Neutrophil (primary cell): ENCODE measurements at regions not wholly inside any gene's neighbourhood (a gene's known extent, or its start where the extent isn't known, plus 50 kb on each side); places are given as distances from the start of the nearest gene placed in this dataset.
"Not testable (repeated sequence)": the region's sequence is repeated elsewhere in the genome, so short reads cannot be mapped to it uniquely, and the experiment has no call there.

Source experiments
- H3K27ac ChIP-seq: fragments of 200-600 bp; sonication (generic); 2 replicates; pipeline ENCODE4 v1.5.1; 2016; ENCODE audit warnings: mild to moderate bottlenecking, moderate library complexity
- H3K27me3 ChIP-seq: fragments of 200-600 bp; sonication (generic); 2 replicates; pipeline ENCODE4 v1.6.0; 2016; ENCODE audit warnings: mild to moderate bottlenecking
- H3K36me3 ChIP-seq: fragments of 200-600 bp; sonication (generic); 2 replicates; pipeline ENCODE4 v1.5.1; 2017
- H3K4me1 ChIP-seq, 2 experiments: fragments of 200-600 bp in 1 of 2; sonication (generic) in 1 of 2; 1 replicate in 1 of 2; 2 replicates in 1 of 2; pipeline versions ENCODE4 v1.5.1 to v1.6.1; 2013 to 2016; ENCODE audit warnings: low read depth in 1 of 2, low read length in 1 of 2, mild to moderate bottlenecking in 1 of 2, moderate library complexity in 1 of 2; ENCODE audit not compliant: control insufficient read depth in 1 of 2, insufficient read depth in 1 of 2
- H3K4me3 ChIP-seq, 2 experiments: fragments of 200-600 bp in 1 of 2; sonication (generic) in 1 of 2; 1 replicate in 1 of 2; 2 replicates in 1 of 2; pipeline ENCODE4 v1.5.1; 2013 to 2016; ENCODE audit warnings: low read depth in 1 of 2, low read length in 1 of 2, mild to moderate bottlenecking in 1 of 2, moderate library complexity in 1 of 2
- H3K9me3 ChIP-seq: fragments of 200-600 bp; sonication (generic); 2 replicates; pipeline ENCODE4 v1.5.1; 2016
- CTCF ChIP-seq: fragments of 200-600 bp; sonication (generic); IDR thresholded peaks from 2 replicates; pipeline ENCODE4 v1.5.1; 2016; ENCODE audit warnings: antibody characterized with exemption

- Histone ChIP-seq H3K27ac (no peak overlapping the region), H3K4me3 (no peak overlapping the region), H3K27me3 (no peaks in the 10 kb centered on the region), H3K36me3 (no peaks in the 10 kb centered on the region), H3K4me1 (no peaks in the 10 kb centered on the region), H3K9me3 (no peaks in the 10 kb centered on the region)
- TF ChIP-seq CTCF: no peak
Observed at GRCh38 chr12:131192951-131193350, 239.2 kb downstream of the ADGRD1 start.

- Histone ChIP-seq H3K4me1 (no peaks in the 10 kb centered on the region), H3K27me3 (no peaks in the 10 kb centered on the region), H3K9me3 (no peaks in the 10 kb centered on the region), H3K27ac (no peak overlapping the region), H3K4me3 (no peak overlapping the region), H3K36me3 (no peaks in the 10 kb centered on the region)
- TF ChIP-seq CTCF: no peak
Observed at GRCh38 chr12:131194166-131194565, 240.5 kb downstream of the ADGRD1 start.

DNA sequence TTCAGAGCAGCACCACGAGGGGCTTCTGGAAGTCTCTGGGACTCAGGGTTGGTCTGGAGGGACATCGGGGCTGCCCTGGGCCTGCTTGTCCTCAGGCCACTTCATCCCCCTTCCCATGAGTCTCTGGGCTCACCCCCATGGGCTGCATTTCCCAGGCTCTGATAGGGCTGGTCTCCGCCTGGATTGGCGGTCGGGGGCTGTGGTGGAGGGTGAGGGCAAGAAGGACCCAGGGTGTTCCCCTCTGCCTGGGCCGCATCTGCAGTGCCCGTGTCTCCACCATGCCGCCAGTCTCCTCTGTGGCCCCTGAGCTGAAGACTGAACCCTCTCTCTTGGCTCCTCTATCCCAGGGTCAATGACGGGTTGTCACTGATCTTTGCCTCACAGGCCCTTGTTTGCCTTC is 242.1 kb downstream of the ADGRD1 start:
- H3K27me3 ChIP-seq: no peaks in the 10 kb centered on the region
- no peak for TF ChIP-seq CTCF
- H3K27ac ChIP-seq: no peak overlapping the region
- H3K36me3 ChIP-seq: no peaks in the 10 kb centered on the region
- H3K4me1 ChIP-seq: no peaks in the 10 kb centered on the region
- no peaks in the 10 kb centered on the region for H3K9me3 ChIP-seq
- no peak overlapping the region for H3K4me3 ChIP-seq

- Histone ChIP-seq H3K4me1 (no peaks in the 10 kb centered on the region), H3K4me3 (no peak overlapping the region), H3K9me3 (no peaks in the 10 kb centered on the region), H3K27me3 (no peaks in the 10 kb centered on the region), H3K27ac (no peak overlapping the region), H3K36me3 (no peaks in the 10 kb centered on the region)
- no peak for TF ChIP-seq CTCF
Observed at GRCh38 chr12:131196220-131196619, 242.5 kb downstream of the ADGRD1 start.

DNA sequence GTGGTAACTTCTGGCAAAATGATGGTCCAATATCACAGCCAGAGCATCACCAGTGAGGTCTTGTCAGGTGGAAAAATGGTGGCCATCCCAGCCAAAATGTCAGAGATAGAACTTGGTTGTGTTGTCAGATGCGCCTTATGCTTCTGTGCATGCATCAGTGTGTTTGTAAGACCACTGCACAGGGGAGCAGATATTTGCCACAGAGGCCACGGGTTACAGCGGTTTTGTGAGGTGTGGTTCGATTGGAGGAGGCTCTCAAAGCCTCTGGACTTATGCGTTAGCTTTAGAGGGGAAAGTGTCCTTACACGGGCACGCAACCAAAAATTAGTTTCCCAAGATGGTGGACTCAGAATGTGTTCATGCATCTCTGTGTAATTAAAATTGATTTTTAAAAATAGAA is 243.8 kb downstream of the ADGRD1 start:
- Histone ChIP-seq H3K36me3 (no peaks in the 10 kb centered on the region), H3K27ac (no peak overlapping the region), H3K4me1 (no peaks in the 10 kb centered on the region), H3K9me3 (no peaks in the 10 kb centered on the region), H3K4me3 (no peak overlapping the region), H3K27me3 (no peaks in the 10 kb centered on the region)
- TF ChIP-seq CTCF: no peak

DNA sequence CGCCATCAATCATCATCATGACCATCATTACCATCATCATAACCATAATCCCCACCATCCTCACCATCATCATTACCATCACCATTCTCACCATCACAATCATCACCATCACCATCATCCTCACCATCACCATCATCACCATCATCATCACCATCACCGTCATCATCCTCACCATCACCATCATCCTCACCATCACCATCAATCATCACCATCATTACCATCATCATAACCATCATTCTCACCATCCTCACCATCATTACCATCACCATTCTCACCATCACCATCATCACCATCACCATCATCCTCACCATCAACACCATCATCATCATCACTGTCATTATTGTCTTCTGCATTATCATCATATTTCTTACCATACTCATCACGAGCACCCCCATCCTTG is 245.5 kb downstream of the ADGRD1 start:
- no peak for TF ChIP-seq CTCF
- Histone ChIP-seq H3K27me3 (no peaks in the 10 kb centered on the region), H3K4me1 (no peaks in the 10 kb centered on the region), H3K36me3 (no peaks in the 10 kb centered on the region), H3K9me3 (no peaks in the 10 kb centered on the region), H3K4me3 (no peak overlapping the region), H3K27ac (no peak overlapping the region)

DNA sequence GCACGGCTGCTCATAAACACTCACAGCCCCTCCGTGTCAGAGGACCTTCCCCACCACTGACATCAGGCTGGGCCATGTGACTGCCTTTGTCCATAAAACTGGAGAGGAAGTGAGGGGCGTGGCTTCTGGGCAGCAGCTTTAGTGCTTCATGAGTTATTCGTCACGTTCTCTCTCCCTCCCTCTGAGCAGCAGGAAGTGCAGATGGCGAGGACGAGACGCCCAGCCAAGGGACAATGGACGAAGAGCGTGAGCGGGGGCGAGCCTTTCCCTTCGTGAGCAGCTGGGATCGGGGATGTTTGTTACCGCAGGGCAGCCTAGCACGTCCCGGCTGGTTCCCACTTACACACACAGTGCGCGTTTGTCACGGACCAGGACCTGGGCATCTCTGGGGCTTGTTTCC is 248.2 kb downstream of the ADGRD1 start:
- H3K36me3 ChIP-seq, H3K9me3 ChIP-seq, H3K27me3 ChIP-seq, H3K4me1 ChIP-seq, H3K27ac ChIP-seq, H3K4me3 ChIP-seq: not testable (repeated sequence)
